ENCODE measurements at regions not wholly inside any gene's neighbourhood (a gene's known extent, or its start where the extent isn't known, plus 50 kb on each side); places are given as distances from the start of the nearest gene placed in this dataset.

- no peak for TF ChIP-seq CTCF (IDR thresholded peaks at IDR 0.05; ENCODE audit: low read depth, low read length, missing control alignments)
- H3K4me3 ChIP-seq (replicated peaks; ENCODE audit: low read depth, low read length) = no peak overlapping the region
- no peak for DNase-seq (ENCODE audit: extremely low read depth, low read depth)
Measured at GRCh38 chr4:182141061-182141460, 102.1 kb upstream of the TENM3 start.

DNA sequence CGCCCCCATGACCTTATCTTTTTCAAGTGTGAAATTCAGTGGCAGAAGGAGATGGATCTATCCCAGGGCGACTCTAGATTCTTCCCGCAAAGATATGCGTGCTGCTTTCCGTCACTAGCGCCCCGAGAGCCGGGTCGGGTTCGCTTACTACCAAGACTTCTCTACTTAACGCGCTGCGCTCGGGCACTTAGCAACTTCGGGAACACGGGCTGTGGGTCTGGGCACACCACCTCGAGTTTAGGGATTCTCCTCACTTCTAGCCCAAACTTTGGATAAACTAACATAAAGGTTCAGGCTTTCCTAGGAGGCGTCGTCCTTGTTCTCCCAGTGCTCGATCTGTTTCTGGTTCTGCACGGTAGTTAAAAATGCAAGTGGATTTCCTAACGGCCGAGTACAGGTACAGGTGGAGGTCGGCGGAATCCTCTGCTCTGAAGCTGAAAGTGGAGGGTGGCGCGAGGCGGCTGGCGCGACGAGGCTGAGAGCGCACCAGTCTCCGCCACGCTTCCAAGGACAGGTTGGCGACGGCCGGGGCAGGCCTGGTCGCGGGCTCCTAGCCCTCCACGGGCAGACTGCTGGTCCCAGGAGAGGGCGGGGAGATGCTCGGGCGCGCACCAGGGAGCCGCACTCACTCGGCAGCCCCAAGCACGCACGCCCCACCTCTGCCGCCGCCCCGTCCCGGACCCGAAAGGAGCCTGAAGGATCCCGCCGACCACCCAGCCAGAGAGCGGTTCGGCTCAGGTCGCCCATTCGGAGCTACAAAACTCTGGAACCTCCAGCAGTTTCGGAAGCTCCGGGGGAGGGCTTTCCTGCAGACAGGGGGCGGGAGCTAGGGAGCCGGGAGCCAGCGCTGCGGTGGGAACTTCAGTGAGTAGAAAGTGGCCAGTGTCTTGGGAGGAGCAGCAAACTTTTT is 100.8 kb upstream of the TENM3 start:
- no peak for TF ChIP-seq CTCF (IDR thresholded peaks at IDR 0.05; ENCODE audit: low read depth, low read length, missing control alignments)
- no peak for DNase-seq (ENCODE audit: extremely low read depth, low read depth)
- H3K4me3 ChIP-seq (replicated peaks; ENCODE audit: low read depth, low read length) = peak overlapping the region; percentile 55

- TF ChIP-seq CTCF (IDR thresholded peaks at IDR 0.05; ENCODE audit: low read depth, low read length, missing control alignments) = no peak
- DNase-seq (ENCODE audit: extremely low read depth, low read depth) = no peak
Measured at GRCh38 chr4:182143086-182143821, 99.9 kb upstream of the TENM3 start.

DNA sequence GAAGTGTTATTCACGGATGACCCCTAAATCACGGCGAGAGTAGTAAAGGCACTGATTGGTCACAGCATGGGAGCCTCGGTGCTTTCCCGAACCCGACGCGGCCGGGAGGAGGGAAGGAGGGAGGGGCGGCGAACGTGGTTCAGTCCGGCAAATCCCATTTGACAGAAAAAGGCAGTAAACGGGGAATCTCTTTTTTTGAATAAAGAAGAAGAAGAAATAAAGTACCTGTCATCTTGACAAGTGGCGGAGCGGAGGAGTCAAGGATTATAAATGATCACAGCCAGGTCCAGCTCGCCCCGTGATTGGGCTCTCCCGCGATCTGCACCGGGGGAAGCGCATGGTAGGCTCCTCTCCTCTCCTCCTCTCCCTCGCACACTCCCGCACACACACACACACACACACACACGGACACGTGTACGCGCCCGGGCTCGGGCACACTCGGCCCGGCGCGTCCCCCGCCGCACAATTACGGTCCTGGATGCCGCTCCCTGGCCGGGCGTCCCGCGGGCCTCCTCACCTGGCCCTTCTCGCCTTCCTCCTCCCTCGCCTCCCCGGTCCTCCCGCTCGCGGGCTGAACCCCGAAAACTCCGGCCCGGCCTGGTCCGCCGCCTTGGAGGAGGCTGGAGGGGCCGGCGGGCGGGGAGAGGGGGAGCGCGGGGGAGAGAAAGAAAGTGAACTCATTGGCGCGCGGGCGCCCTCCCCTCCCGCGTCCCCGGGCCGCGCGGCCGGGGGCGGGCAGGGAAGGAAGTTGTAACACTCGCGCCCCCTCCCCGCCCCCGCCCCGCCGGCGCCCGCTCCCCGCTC is 99.2 kb upstream of the TENM3 start:
- DNase-seq (ENCODE audit: extremely low read depth, low read depth) = peak; percentile 19
- peak overlapping the region; percentile 55 for H3K4me3 ChIP-seq (replicated peaks; ENCODE audit: low read depth, low read length)

More at GRCh38 chr4:182143086-182143821, 99.9 kb upstream of the TENM3 start:
- peak overlapping the region; percentile 55 for H3K4me3 ChIP-seq (replicated peaks; ENCODE audit: low read depth, low read length)

GRCh38 chr4:182144626-182145333 is 98.4 kb upstream of the TENM3 start:
- H3K4me3 ChIP-seq (replicated peaks; ENCODE audit: low read depth, low read length) = peak overlapping the region; percentile 54
- no peak for TF ChIP-seq CTCF (IDR thresholded peaks at IDR 0.05; ENCODE audit: low read depth, low read length, missing control alignments)
- no peak for DNase-seq (ENCODE audit: extremely low read depth, low read depth)

More for the DNA sequence above, 99.2 kb upstream of the TENM3 start:
- no peak for TF ChIP-seq CTCF (IDR thresholded peaks at IDR 0.05; ENCODE audit: low read depth, low read length, missing control alignments)

Measured in HFF-Myc (cell line).